A549 (cell line): ENCODE measurements at regions not wholly inside any gene's neighbourhood (a gene's known extent, or its start where the extent isn't known, plus 50 kb on each side); places are given as distances from the start of the nearest gene placed in this dataset.

Experiments
- CTCF ChIP-seq: fragments of >200 bp; sonication (Bioruptor Twin); formaldehyde crosslinking; IDR thresholded peaks from 3 replicates; pipeline ENCODE4 v1.5.1; 2016
- EHMT2 ChIP-seq: fragments of 200-600 bp; sonication (generic); IDR thresholded peaks from 2 replicates; pipeline ENCODE4 v1.6.1; 2016; ENCODE audit warnings: antibody characterized with exemption, low read depth, mild to moderate bottlenecking, moderate library complexity
- EP300 ChIP-seq, 2 experiments: fragments of >200 bp; sonication (Bioruptor Twin); formaldehyde crosslinking; IDR thresholded peaks; 2 replicates in 1 of 2; 3 replicates in 1 of 2; pipeline ENCODE4 v1.6.1; 2016 to 2017
- ESRRA ChIP-seq: fragments of 150-350 bp; IDR thresholded peaks from 2 replicates; pipeline ENCODE4 v1.6.1; 2014; ENCODE audit warnings: mild to moderate bottlenecking, low read length, borderline replicate concordance
- HDAC2 ChIP-seq: fragments of 200-600 bp; sonication (generic); IDR thresholded peaks from 2 replicates; pipeline ENCODE4 v1.6.1; 2016
- MAX ChIP-seq: IDR thresholded peaks from 2 replicates; pipeline ENCODE4 v1.6.1; 2012
- MAZ ChIP-seq: fragments of 150-350 bp; IDR thresholded peaks from 2 replicates; pipeline ENCODE4 v1.6.1; 2014; ENCODE audit warnings: antibody characterized with exemption, low read depth, low read length, borderline replicate concordance
- MYC ChIP-seq: IDR thresholded peaks from 2 replicates; pipeline ENCODE4 v1.6.1; 2012; ENCODE audit warnings: mild to moderate bottlenecking, inconsistent platforms, low read length, improper control_type of control experiment, borderline replicate concordance
- NFE2L2 ChIP-seq: fragments of 150-350 bp; conservative IDR thresholded peaks from 2 replicates; pipeline ENCODE4 v1.6.1; 2014; ENCODE audit warnings: low read length
- PHF8 ChIP-seq: fragments of 200-600 bp; sonication (generic); IDR thresholded peaks from 2 replicates; pipeline ENCODE4 v1.6.1; 2016; ENCODE audit warnings: low read depth, mild to moderate bottlenecking, antibody characterized with exemption, moderate library complexity, borderline replicate concordance
- POLR2A ChIP-seq: IDR thresholded peaks from 2 replicates; pipeline ENCODE4 v1.6.1; 2012; ENCODE audit warnings: mild to moderate bottlenecking, low read length
- RAD21 ChIP-seq, 2 experiments: fragments of >200 bp in 1 of 2; sonication (Bioruptor Twin) in 1 of 2; formaldehyde crosslinking in 1 of 2; IDR thresholded peaks in 1 of 2; conservative IDR thresholded peaks in 1 of 2; 2 replicates in 1 of 2; 3 replicates in 1 of 2; pipeline ENCODE4 v1.6.1; 2012 to 2018; ENCODE audit warnings: inconsistent platforms in 1 of 2

- TF ChIP-seq HDAC2 = no peak
- TF ChIP-seq CTCF = no peak
- no peak for TF ChIP-seq PHF8
- TF ChIP-seq EP300 (IDR thresholded peaks at IDR 0.05) = no peak
- TF ChIP-seq EHMT2 = no peak
- no peak for TF ChIP-seq POLR2A
- no peak for TF ChIP-seq RAD21 (conservative IDR thresholded peaks at IDR 0.05 in 1 of 2, IDR thresholded peaks at IDR 0.05 in 1 of 2)
- TF ChIP-seq ESRRA = no peak
- no peak for TF ChIP-seq MYC
- TF ChIP-seq MAX = no peak
- no peak for TF ChIP-seq MAZ
- TF ChIP-seq NFE2L2 = no peak
Measured at GRCh38 chr10:23717913-23718312, 279.0 kb downstream of the OTUD1 start.
